ENCODE measurements at regions not wholly inside any gene's neighbourhood (a gene's known extent, or its start where the extent isn't known, plus 50 kb on each side); places are given as distances from the start of the nearest gene placed in this dataset.

- TF ChIP-seq TAF1 (IDR thresholded peaks at IDR 0.05; ENCODE audit: low read depth, low read length) (no peak), POLR2AphosphoS5 (IDR thresholded peaks at IDR 0.05; ENCODE audit: low read depth, low read length) (no peak), POLR2A (IDR thresholded peaks at IDR 0.05; ENCODE audit: low read depth, low read length) (no peak), POU2F2 (IDR thresholded peaks at IDR 0.05; ENCODE audit: low read depth, low read length) (no peak), SPI1 (IDR thresholded peaks at IDR 0.05; ENCODE audit: low read depth, low read length) (no peak), PAX5 (IDR thresholded peaks at IDR 0.05; ENCODE audit: insufficient read depth, low read length, severe bottlenecking) (no peak)
These were observed 402.8 kb downstream of the CDK5RAP2 start for GRCh38 chr9:120177121-120177520.

Measured in GM12891 (cell line).